ENCODE measurements at regions not wholly inside any gene's neighbourhood (a gene's known extent, or its start where the extent isn't known, plus 50 kb on each side); places are given as distances from the start of the nearest gene placed in this dataset.
"Not testable (repeated sequence)": the region's sequence is repeated elsewhere in the genome, so short reads cannot be mapped to it uniquely, and the experiment has no call there.

GRCh38 chr3:77707281-77707680 is 667.4 kb downstream of the ROBO2 start:
- peak; percentile 7 for DNase-seq (ENCODE audit: low read depth)

- no peak for DNase-seq (ENCODE audit: low read depth)
Observed at GRCh38 chr3:77709155-77709554, 669.3 kb downstream of the ROBO2 start.

GRCh38 chr3:77718311-77718710 is 678.4 kb downstream of the ROBO2 start:
- DNase-seq (ENCODE audit: low read depth): no peak

GRCh38 chr3:77720460-77720971 is 680.6 kb downstream of the ROBO2 start:
- no peak for DNase-seq (ENCODE audit: low read depth)

- DNase-seq (ENCODE audit: low read depth): no peak
Observed at GRCh38 chr3:77726517-77726916, 686.6 kb downstream of the ROBO2 start.

GRCh38 chr3:77746048-77746447 is 706.1 kb downstream of the ROBO2 start:
- DNase-seq (ENCODE audit: low read depth): no peak

GRCh38 chr3:77746892-77747291 is 707.0 kb downstream of the ROBO2 start:
- no peak for DNase-seq (ENCODE audit: low read depth)

GRCh38 chr3:77756397-77756975 is 716.6 kb downstream of the ROBO2 start:
- DNase-seq (ENCODE audit: low read depth): not testable (repeated sequence)

- no peak for DNase-seq (ENCODE audit: low read depth)
Observed at GRCh38 chr3:77772459-77772858, 732.6 kb downstream of the ROBO2 start.

GRCh38 chr3:77773084-77773483 is 733.2 kb downstream of the ROBO2 start:
- no peak for DNase-seq (ENCODE audit: low read depth)

GRCh38 chr3:77780278-77780996 is 740.5 kb downstream of the ROBO2 start:
- DNase-seq (ENCODE audit: low read depth): no peak

- DNase-seq (ENCODE audit: low read depth): no peak
Observed at GRCh38 chr3:77786216-77786615, 746.3 kb downstream of the ROBO2 start.

GRCh38 chr3:77795013-77795412 is 755.1 kb downstream of the ROBO2 start:
- no peak for DNase-seq (ENCODE audit: low read depth)

GRCh38 chr3:77799278-77799677 is 759.4 kb downstream of the ROBO2 start:
- no peak for DNase-seq (ENCODE audit: low read depth)

GRCh38 chr3:77800893-77801292 is 761.0 kb downstream of the ROBO2 start:
- DNase-seq (ENCODE audit: low read depth): peak; percentile 38

- DNase-seq (ENCODE audit: low read depth): no peak
Observed at GRCh38 chr3:77807312-77807711, 767.4 kb downstream of the ROBO2 start.

GRCh38 chr3:77814845-77815244 is 774.9 kb downstream of the ROBO2 start:
- DNase-seq (ENCODE audit: low read depth): no peak

GRCh38 chr3:77815467-77815866 is 775.6 kb downstream of the ROBO2 start:
- no peak for DNase-seq (ENCODE audit: low read depth)

GRCh38 chr3:77816366-77816765 is 776.5 kb downstream of the ROBO2 start:
- DNase-seq (ENCODE audit: low read depth): no peak

GRCh38 chr3:77825001-77825827 is 785.3 kb downstream of the ROBO2 start:
- peak; percentile 100 for DNase-seq (ENCODE audit: low read depth)

GRCh38 chr3:77835921-77836320 is 796.0 kb downstream of the ROBO2 start:
- DNase-seq (ENCODE audit: low read depth): no peak

GRCh38 chr3:77837456-77838025 is 797.6 kb downstream of the ROBO2 start:
- DNase-seq (ENCODE audit: low read depth): no peak
